ENCODE measurements at regions not wholly inside any gene's neighbourhood (a gene's known extent, or its start where the extent isn't known, plus 50 kb on each side); places are given as distances from the start of the nearest gene placed in this dataset.

DNA sequence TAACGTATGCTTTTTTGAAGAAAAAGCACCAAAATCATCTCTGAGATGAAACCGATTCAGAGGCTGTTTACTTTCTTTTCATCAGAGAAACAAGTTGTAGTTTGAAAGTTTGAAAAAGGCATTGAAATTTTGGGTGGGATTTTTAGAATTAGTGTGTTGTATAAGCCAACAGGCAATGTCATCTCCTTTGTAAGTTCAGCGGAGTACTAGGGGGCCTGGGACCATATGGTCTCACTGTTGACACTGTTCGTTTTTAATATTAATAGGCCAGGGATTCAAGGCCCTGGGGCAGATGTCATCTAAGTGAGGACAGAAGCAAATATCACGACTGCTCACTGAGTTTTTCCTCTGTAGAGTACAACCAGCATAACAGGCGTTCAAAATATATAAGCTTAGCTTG is 256.2 kb upstream of the RARB start:
- Histone ChIP-seq H3K4me1 (replicated peaks in 1 of 4; ENCODE audit: control insufficient read depth in 3 of 4, insufficient read depth in 4 of 4, low read length in 3 of 4) (peaks cover 0 to 16% (median 5%) of the 10 kb centered on the region in 4 experiments; a peak in 3 of 7 replicates), H3K9ac (replicated peaks in 1 of 4; ENCODE audit: extremely low read depth in 1 of 4, low read depth in 3 of 4, low read length in 3 of 4) (no peak overlapping the region), H4K5ac (ENCODE audit: insufficient read length, low read depth, low read length) (no peak overlapping the region), H3K23me2 (ENCODE audit: low read depth, low read length) (no peaks in the 10 kb centered on the region), H3K9me3 (ENCODE audit: insufficient read depth in 2 of 2, low read depth in 1 of 2, low read length in 1 of 2) (peaks cover 4 to 7% of the 10 kb centered on the region in 2 experiments; a peak in 2 of 4 replicates), H2AK5ac (ENCODE audit: low read depth, low read length) (no peak overlapping the region), H3K4me2 (ENCODE audit: insufficient read depth in 1 of 2, low read depth in 2 of 2, low read length in 2 of 2) (no peak overlapping the region), H3K14ac (ENCODE audit: insufficient read length) (no peak overlapping the region), H2AFZ (ENCODE audit: low read length) (no peak overlapping the region), H3K23ac (ENCODE audit: insufficient read length) (no peak overlapping the region), H2BK15ac (ENCODE audit: low read length) (no peak overlapping the region), H4K91ac (replicated peaks; ENCODE audit: insufficient read length, low read length) (no peak overlapping the region), H2BK120ac (replicated peaks; ENCODE audit: low read depth, low read length) (no peak overlapping the region), H3K27me3 (replicated peaks in 1 of 4; ENCODE audit: control insufficient read depth in 3 of 4, extremely low read depth in 1 of 4, insufficient read depth in 3 of 4, low read length in 3 of 4) (no peaks in the 10 kb centered on the region), H4K20me1 (replicated peaks in 1 of 2; ENCODE audit: control insufficient read depth in 1 of 2, insufficient read depth in 2 of 2, low read length in 2 of 2) (no peaks in the 10 kb centered on the region), H3K4ac (replicated peaks; ENCODE audit: insufficient read length, low read depth, low read length) (no peak overlapping the region), H3K36me3 (ENCODE audit: control insufficient read depth in 2 of 4, insufficient read depth in 4 of 4, low read length in 3 of 4) (no peaks in the 10 kb centered on the region; a peak in 1 of 8 replicates), H3K56ac (replicated peaks; ENCODE audit: insufficient read length, low read depth, low read length) (no peak overlapping the region), H2BK5ac (ENCODE audit: low read depth, low read length) (no peak overlapping the region), H2BK20ac (ENCODE audit: low read length) (0 out of 2 replicates have a peak overlapping the region, but pooled peaks have one; percentile 9), H3K18ac (ENCODE audit: extremely low read depth, low read length) (no peak overlapping the region), H3K27ac (ENCODE audit: low read depth, low read length) (no peak overlapping the region), H4K8ac (ENCODE audit: extremely low read depth, insufficient read depth, low read length) (no peak overlapping the region), H3K4me3 (ENCODE audit: extremely low read depth in 1 of 4, insufficient read depth in 2 of 4, low read depth in 3 of 4, low read length in 4 of 4) (no peak overlapping the region), H3K79me1 (ENCODE audit: low read depth, low read length) (no peaks in the 10 kb centered on the region), H3K79me2 (ENCODE audit: control insufficient read depth in 1 of 2, insufficient read depth in 2 of 2, low read length in 2 of 2) (no peaks in the 10 kb centered on the region), H2BK12ac (ENCODE audit: low read depth, low read length) (no peak overlapping the region)
- ChIA-PET POLR2A (ENCODE audit: partially characterized antibody) (no interaction called here), CTCF (ENCODE audit: partially characterized antibody) (interaction anchor here (1.2 kb wide), 1 partner anchor 16 kb away, joined by 3 read pairs; no protein-coding TSS in a partner anchor)
- no peak for TF ChIP-seq CREB1 (IDR thresholded peaks at IDR 0.05)
- TF ChIP-seq SP1 (IDR thresholded peaks at IDR 0.05; ENCODE audit: low read depth, low read length): no peak
- no peak for TF ChIP-seq TEAD4 (IDR thresholded peaks at IDR 0.05; ENCODE audit: low read depth, low read length)
- no peak for TF ChIP-seq NRF1 (IDR thresholded peaks at IDR 0.05; ENCODE audit: low read depth, low read length)
- no peak for TF ChIP-seq SP4 (IDR thresholded peaks at IDR 0.05; ENCODE audit: low read length)
- TF ChIP-seq YY1 (IDR thresholded peaks at IDR 0.05; ENCODE audit: low read depth, low read length): no peak
- no peak for TF ChIP-seq CHD2 (IDR thresholded peaks at IDR 0.05; ENCODE audit: low read length)
- TF ChIP-seq POLR2AphosphoS5 (IDR thresholded peaks at IDR 0.05; ENCODE audit: low read depth, low read length): no peak
- DNase-seq (ENCODE audit: low read depth in 1 of 2, low spot score in 2 of 2) (no peak), FAIRE-seq (no peak)
- WGBS, 2 experiments (ENCODE audit: extremely low coverage in 1 of 2, insufficient coverage in 1 of 2, insufficient read length in 1 of 2, insufficient replicate concordance in 2 of 2, low coverage in 1 of 2, low lambda C conversion rate in 2 of 2, missing lambda C conversion rate in 1 of 2): 88% methylated on average over 6 of the region's 6 CpGs; no CpG with 5 or more reads in 1 of the 2 experiments

All from H1 (cell line).